Smooth muscle cell (in vitro differentiated cells): ENCODE measurements at regions not wholly inside any gene's neighbourhood (a gene's known extent, or its start where the extent isn't known, plus 50 kb on each side); places are given as distances from the start of the nearest gene placed in this dataset.

Source experiments
- DNase-seq: peaks from one replicate; lab custom pipeline; 2025; ENCODE audit not compliant: unreplicated experiment; lab: John Stamatoyannopoulos, UW
- H2AFZ ChIP-seq: fragments of 200-600 bp; sonication (generic); 2 replicates; pipeline ENCODE4 v1.6.0; 2016; ENCODE audit warnings: antibody characterized with exemption, low read depth, mild to moderate bottlenecking
- H3F3A ChIP-seq: fragments of 200-600 bp; sonication (generic); 2 replicates; pipeline ENCODE4 v1.6.0; 2017; ENCODE audit warnings: antibody characterized with exemption, low read depth
- H3K27ac ChIP-seq: fragments of 200-600 bp; sonication (generic); 2 replicates; pipeline ENCODE4 v1.5.1; 2016; ENCODE audit warnings: low read depth, mild to moderate bottlenecking
- H3K27me3 ChIP-seq: fragments of 200-600 bp; sonication (generic); 2 replicates; pipeline ENCODE4 v1.6.1; 2016; ENCODE audit warnings: low read depth, mild to moderate bottlenecking
- H3K36me3 ChIP-seq: fragments of 200-600 bp; sonication (generic); 2 replicates; pipeline ENCODE4 v1.5.1; 2016; ENCODE audit warnings: low read depth
- H3K4me1 ChIP-seq: fragments of 200-600 bp; sonication (generic); 2 replicates; pipeline ENCODE4 v1.5.1; 2016; ENCODE audit warnings: low read depth
- H3K4me2 ChIP-seq: fragments of 200-600 bp; sonication (generic); 2 replicates; pipeline ENCODE4 v1.6.0; 2016; ENCODE audit warnings: mild to moderate bottlenecking
- H3K4me3 ChIP-seq: fragments of 200-600 bp; sonication (generic); 2 replicates; pipeline ENCODE4 v1.5.1; 2016; ENCODE audit warnings: mild to moderate bottlenecking
- H3K79me2 ChIP-seq: fragments of 200-600 bp; sonication (generic); 2 replicates; pipeline ENCODE4 v1.6.0; 2016; ENCODE audit warnings: low read depth, mild to moderate bottlenecking
- H3K9ac ChIP-seq: fragments of 200-600 bp; sonication (generic); 2 replicates; pipeline ENCODE4 v1.6.0; 2016; ENCODE audit warnings: low read depth
- H3K9me3 ChIP-seq: fragments of 200-600 bp; sonication (generic); replicated peaks from 2 replicates; pipeline ENCODE4 v1.5.1; 2016; ENCODE audit warnings: low read depth
- H4K20me1 ChIP-seq: fragments of 200-600 bp; sonication (generic); 2 replicates; pipeline ENCODE4 v1.6.0; 2016; ENCODE audit warnings: low read depth
- CTCF ChIP-seq: fragments of 200-600 bp; sonication (generic); IDR thresholded peaks from 2 replicates; pipeline ENCODE4 v1.5.1; 2017; ENCODE audit warnings: borderline replicate concordance, mild to moderate bottlenecking, antibody characterized with exemption; ENCODE audit not compliant: insufficient read depth, poor library complexity, severe bottlenecking
- WGBS: methylation state at CpG from one replicate; pipeline ENCODE4 v1.1.7; 2016; ENCODE audit warnings: low lambda C conversion rate; 5-methylcytosine and 5-hydroxymethylcytosine counted together

- no peaks in the 10 kb centered on the region for H3K79me2 ChIP-seq
- TF ChIP-seq CTCF, result no peak
- no peaks in the 10 kb centered on the region for H3K9me3 ChIP-seq
- peak overlapping the region; percentile 56 for H3K27ac ChIP-seq
- peaks cover 22% of the 10 kb centered on the region for H3F3A ChIP-seq
- peak overlapping the region; percentile 61 for H2AFZ ChIP-seq
- DNase-seq, result no peak
- H3K4me3 ChIP-seq, result no peak overlapping the region
- H3K36me3 ChIP-seq, result no peaks in the 10 kb centered on the region
- no peaks in the 10 kb centered on the region for H3K27me3 ChIP-seq
- H3K4me1 ChIP-seq, result peaks cover 36% of the 10 kb centered on the region
- 81% methylated on average over 4 of the region's 4 CpGs for WGBS
- no peaks in the 10 kb centered on the region for H4K20me1 ChIP-seq
- peak overlapping the region; percentile 48 for H3K4me2 ChIP-seq
- H3K9ac ChIP-seq, result no peak overlapping the region
Observed at GRCh38 chr15:67917037-67917436, 77.2 kb upstream of the RNU6-1 start.

- Histone ChIP-seq H3K9me3 (no peaks in the 10 kb centered on the region), H3K4me2 (peak overlapping the region; percentile 48), H3K79me2 (no peaks in the 10 kb centered on the region), H3K27me3 (no peaks in the 10 kb centered on the region), H3K36me3 (no peaks in the 10 kb centered on the region), H2AFZ (peak overlapping the region; percentile 61), H3F3A (peaks cover 22% of the 10 kb centered on the region), H4K20me1 (no peaks in the 10 kb centered on the region), H3K4me3 (no peak overlapping the region), H3K9ac (no peak overlapping the region), H3K4me1 (peaks cover 36% of the 10 kb centered on the region), H3K27ac (peak overlapping the region; percentile 56)
- no peak for TF ChIP-seq CTCF
- WGBS, result 72% methylated on average over 1 of the region's 1 CpG
- DNase-seq, result no peak
Observed at GRCh38 chr15:67917636-67918035, 77.8 kb upstream of the RNU6-1 start.

GRCh38 chr15:67918205-67918861 lies 78.5 kb upstream of the RNU6-1 start:
- H3K27ac ChIP-seq, result peak overlapping the region; percentile 56
- WGBS, result 81% methylated on average over 10 of the region's 10 CpGs
- no peak for TF ChIP-seq CTCF

More at GRCh38 chr15:67918205-67918861, 78.5 kb upstream of the RNU6-1 start:
- no peaks in the 10 kb centered on the region for H4K20me1 ChIP-seq
- H3K4me3 ChIP-seq, result no peak overlapping the region
- peaks cover 41% of the 10 kb centered on the region for H3K4me1 ChIP-seq
- no peak overlapping the region for H3K9ac ChIP-seq
- H3K36me3 ChIP-seq, result no peaks in the 10 kb centered on the region
- no peaks in the 10 kb centered on the region for H3K9me3 ChIP-seq
- H2AFZ ChIP-seq, result peak overlapping the region; percentile 61
- DNase-seq, result no peak
- H3F3A ChIP-seq, result peaks cover 28% of the 10 kb centered on the region
- H3K27me3 ChIP-seq, result no peaks in the 10 kb centered on the region
- H3K4me2 ChIP-seq, result no peak overlapping the region
- no peaks in the 10 kb centered on the region for H3K79me2 ChIP-seq
